ENCODE measurements at regions not wholly inside any gene's neighbourhood (a gene's known extent, or its start where the extent isn't known, plus 50 kb on each side); places are given as distances from the start of the nearest gene placed in this dataset.

- H3K27ac Mint-ChIP-seq: peak overlapping the region; percentile 93
- no peaks in the 10 kb centered on the region for H3K27me3 Mint-ChIP-seq
- no peaks in the 10 kb centered on the region for H3K36me3 Mint-ChIP-seq (ENCODE audit: low read depth)
- no peak for DNase-seq
- peak; percentile 30 for ATAC-seq
- H3K4me1 Mint-ChIP-seq: peaks cover 34% of the 10 kb centered on the region
- H3K9me3 ChIP-seq (ENCODE audit: control insufficient read depth, low read length, poor library complexity, severe bottlenecking): no peaks in the 10 kb centered on the region
- H3K4me3 Mint-ChIP-seq: peak overlapping the region; percentile 97
These were observed 292.0 kb upstream of the TNRC6C start for GRCh38 chr17:77666462-77666861.

GRCh38 chr17:77666881-77667395 lies 291.6 kb upstream of the TNRC6C start:
- Mint-ChIP-seq H3K27ac (peak overlapping the region; percentile 93), H3K4me3 (peak overlapping the region; percentile 97), H3K4me1 (peaks cover 34% of the 10 kb centered on the region), H3K27me3 (no peaks in the 10 kb centered on the region), H3K36me3 (ENCODE audit: low read depth) (no peaks in the 10 kb centered on the region)
- peak; percentile 92 for ATAC-seq
- peak; percentile 39 to 66 (median 51) for DNase-seq
- no peaks in the 10 kb centered on the region for H3K9me3 ChIP-seq (ENCODE audit: control insufficient read depth, low read length, poor library complexity, severe bottlenecking)

- Mint-ChIP-seq H3K27me3 (no peaks in the 10 kb centered on the region), H3K36me3 (ENCODE audit: low read depth) (no peaks in the 10 kb centered on the region), H3K4me3 (peak overlapping the region; percentile 97), H3K27ac (peak overlapping the region; percentile 93), H3K4me1 (peaks cover 37% of the 10 kb centered on the region)
- no peaks in the 10 kb centered on the region for H3K9me3 ChIP-seq (ENCODE audit: control insufficient read depth, low read length, poor library complexity, severe bottlenecking)
- DNase-seq (no peak), ATAC-seq (no peak)
These were observed 291.0 kb upstream of the TNRC6C start for GRCh38 chr17:77667478-77667877.

- H3K9me3 ChIP-seq (ENCODE audit: control insufficient read depth, low read length, poor library complexity, severe bottlenecking): no peaks in the 10 kb centered on the region
- DNase-seq (no peak), ATAC-seq (no peak)
- Mint-ChIP-seq H3K27ac (peak overlapping the region; percentile 10), H3K4me1 (peaks cover 40% of the 10 kb centered on the region), H3K27me3 (no peaks in the 10 kb centered on the region), H3K4me3 (peak overlapping the region; percentile 8), H3K36me3 (ENCODE audit: low read depth) (peaks cover 4% of the 10 kb centered on the region)
These were observed 290.0 kb upstream of the TNRC6C start for GRCh38 chr17:77668518-77668917.

- no peak overlapping the region for H3K27ac Mint-ChIP-seq
- H3K4me3 Mint-ChIP-seq: peak overlapping the region; percentile 25
- DNase-seq (no peak), ATAC-seq (no peak)
- no peaks in the 10 kb centered on the region for H3K27me3 Mint-ChIP-seq
- no peaks in the 10 kb centered on the region for H3K9me3 ChIP-seq (ENCODE audit: control insufficient read depth, low read length, poor library complexity, severe bottlenecking)
- peaks cover 10% of the 10 kb centered on the region for H3K36me3 Mint-ChIP-seq (ENCODE audit: low read depth)
- peaks cover 42% of the 10 kb centered on the region for H3K4me1 Mint-ChIP-seq
These were observed 288.3 kb upstream of the TNRC6C start for GRCh38 chr17:77670173-77670572.

- no peaks in the 10 kb centered on the region for H3K9me3 ChIP-seq (ENCODE audit: control insufficient read depth, low read length, poor library complexity, severe bottlenecking)
- no peak overlapping the region for H3K27ac Mint-ChIP-seq
- H3K27me3 Mint-ChIP-seq: no peaks in the 10 kb centered on the region
- peaks cover 25% of the 10 kb centered on the region for H3K4me1 Mint-ChIP-seq
- peaks cover 10% of the 10 kb centered on the region for H3K36me3 Mint-ChIP-seq (ENCODE audit: low read depth)
- DNase-seq (no peak), ATAC-seq (no peak)
- no peak overlapping the region for H3K4me3 Mint-ChIP-seq
These were observed 284.1 kb upstream of the TNRC6C start for GRCh38 chr17:77674358-77674757.

- ATAC-seq (no peak), DNase-seq (no peak)
- Mint-ChIP-seq H3K4me3 (no peak overlapping the region), H3K27ac (no peak overlapping the region), H3K27me3 (peaks cover 5% of the 10 kb centered on the region), H3K36me3 (ENCODE audit: low read depth) (peaks cover 10% of the 10 kb centered on the region), H3K4me1 (peaks cover 21% of the 10 kb centered on the region)
- H3K9me3 ChIP-seq (ENCODE audit: control insufficient read depth, low read length, poor library complexity, severe bottlenecking): no peaks in the 10 kb centered on the region
These were observed 283.1 kb upstream of the TNRC6C start for GRCh38 chr17:77675411-77675810.

GRCh38 chr17:77675816-77676215 lies 282.7 kb upstream of the TNRC6C start:
- H3K27me3 Mint-ChIP-seq: peaks cover 5% of the 10 kb centered on the region
- H3K27ac Mint-ChIP-seq: no peak overlapping the region
- peaks cover 20% of the 10 kb centered on the region for H3K4me1 Mint-ChIP-seq
- ATAC-seq: no peak
- no peaks in the 10 kb centered on the region for H3K9me3 ChIP-seq (ENCODE audit: control insufficient read depth, low read length, poor library complexity, severe bottlenecking)
- DNase-seq: no peak
- no peak overlapping the region for H3K4me3 Mint-ChIP-seq
- H3K36me3 Mint-ChIP-seq (ENCODE audit: low read depth): peaks cover 10% of the 10 kb centered on the region

GRCh38 chr17:77676237-77676661 lies 282.3 kb upstream of the TNRC6C start:
- H3K9me3 ChIP-seq (ENCODE audit: control insufficient read depth, low read length, poor library complexity, severe bottlenecking): no peaks in the 10 kb centered on the region
- no peak overlapping the region for H3K27ac Mint-ChIP-seq
- H3K27me3 Mint-ChIP-seq: peaks cover 5% of the 10 kb centered on the region
- peaks cover 10% of the 10 kb centered on the region for H3K36me3 Mint-ChIP-seq (ENCODE audit: low read depth)
- H3K4me3 Mint-ChIP-seq: no peak overlapping the region
- H3K4me1 Mint-ChIP-seq: peaks cover 16% of the 10 kb centered on the region
- no peak for DNase-seq
- no peak for ATAC-seq

- DNase-seq: no peak
- no peak overlapping the region for H3K27ac Mint-ChIP-seq
These were observed 281.3 kb upstream of the TNRC6C start for GRCh38 chr17:77677211-77677610.

GRCh38 chr17:77677630-77678029 lies 280.9 kb upstream of the TNRC6C start:
- H3K36me3 Mint-ChIP-seq (ENCODE audit: low read depth): peaks cover 10% of the 10 kb centered on the region
- peaks cover 14% of the 10 kb centered on the region for H3K4me1 Mint-ChIP-seq
- ATAC-seq (no peak), DNase-seq (no peak)
- H3K27me3 Mint-ChIP-seq: peaks cover 5% of the 10 kb centered on the region
- no peak overlapping the region for H3K4me3 Mint-ChIP-seq
- no peaks in the 10 kb centered on the region for H3K9me3 ChIP-seq (ENCODE audit: control insufficient read depth, low read length, poor library complexity, severe bottlenecking)
- H3K27ac Mint-ChIP-seq: no peak overlapping the region

More at GRCh38 chr17:77677211-77677610, 281.3 kb upstream of the TNRC6C start:
- ATAC-seq: no peak
- H3K4me3 Mint-ChIP-seq: no peak overlapping the region
- H3K4me1 Mint-ChIP-seq: peaks cover 15% of the 10 kb centered on the region
- peaks cover 5% of the 10 kb centered on the region for H3K27me3 Mint-ChIP-seq
- H3K9me3 ChIP-seq (ENCODE audit: control insufficient read depth, low read length, poor library complexity, severe bottlenecking): no peaks in the 10 kb centered on the region
- peaks cover 10% of the 10 kb centered on the region for H3K36me3 Mint-ChIP-seq (ENCODE audit: low read depth)

GRCh38 chr17:77679589-77679988 lies 278.9 kb upstream of the TNRC6C start:
- H3K27me3 Mint-ChIP-seq: peaks cover 5% of the 10 kb centered on the region
- no peak overlapping the region for H3K27ac Mint-ChIP-seq
- H3K4me1 Mint-ChIP-seq: peaks cover 6% of the 10 kb centered on the region
- no peaks in the 10 kb centered on the region for H3K9me3 ChIP-seq (ENCODE audit: control insufficient read depth, low read length, poor library complexity, severe bottlenecking)
- H3K36me3 Mint-ChIP-seq (ENCODE audit: low read depth): no peaks in the 10 kb centered on the region
- no peak overlapping the region for H3K4me3 Mint-ChIP-seq
- DNase-seq: no peak
- ATAC-seq: no peak

GRCh38 chr17:77681861-77682260 lies 276.6 kb upstream of the TNRC6C start:
- Mint-ChIP-seq H3K4me1 (peaks cover 8% of the 10 kb centered on the region), H3K36me3 (ENCODE audit: low read depth) (peaks cover 1% of the 10 kb centered on the region), H3K27ac (no peak overlapping the region), H3K27me3 (peaks cover 5% of the 10 kb centered on the region), H3K4me3 (no peak overlapping the region)
- no peaks in the 10 kb centered on the region for H3K9me3 ChIP-seq (ENCODE audit: control insufficient read depth, low read length, poor library complexity, severe bottlenecking)
- DNase-seq: no peak
- no peak for ATAC-seq
